Fibroblast of villous mesenchyme (primary cell): ENCODE measurements at regions not wholly inside any gene's neighbourhood (a gene's known extent, or its start where the extent isn't known, plus 50 kb on each side); places are given as distances from the start of the nearest gene placed in this dataset.

Source experiments
- DNase-seq: peaks from one replicate; pipeline ENCODE4 v3.0.0-alpha.2; 2010; ENCODE audit warnings: low read depth
- H3K4me3 ChIP-seq: 2 replicates; pipeline ENCODE4 v1.5.1; 2011; ENCODE audit warnings: low read depth, mild to moderate bottlenecking, low read length
- CTCF ChIP-seq: IDR thresholded peaks from 2 replicates; pipeline ENCODE4 v1.5.1; 2012; ENCODE audit warnings: low read depth, mild to moderate bottlenecking, low read length; ENCODE audit not compliant: insufficient read depth

DNA sequence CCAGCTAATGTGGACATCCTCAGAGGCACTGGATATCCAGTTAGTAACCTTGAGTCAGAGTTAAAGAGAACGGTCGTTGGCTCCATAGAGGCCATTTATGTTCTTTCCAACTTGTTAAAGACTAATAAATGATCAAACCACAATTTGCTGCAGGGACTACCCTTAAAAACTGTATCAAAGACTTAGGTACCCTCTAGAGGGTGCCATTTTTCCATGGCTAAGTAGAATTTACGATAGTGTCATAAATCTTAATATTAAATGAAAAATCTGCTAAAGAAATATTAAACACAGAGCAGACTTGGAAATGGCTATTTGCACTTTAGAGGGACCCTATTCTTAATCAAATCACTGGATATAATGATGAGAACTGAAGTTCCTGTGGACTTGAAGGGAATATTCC, 685.2 kb upstream of the CHORDC1 start:
- no peak overlapping the region for H3K4me3 ChIP-seq
- no peak for DNase-seq
- no peak for TF ChIP-seq CTCF

- no peak overlapping the region for H3K4me3 ChIP-seq
- TF ChIP-seq CTCF: no peak
- no peak for DNase-seq
Measured at GRCh38 chr11:90895850-90896249, 673.0 kb upstream of the CHORDC1 start.

DNA sequence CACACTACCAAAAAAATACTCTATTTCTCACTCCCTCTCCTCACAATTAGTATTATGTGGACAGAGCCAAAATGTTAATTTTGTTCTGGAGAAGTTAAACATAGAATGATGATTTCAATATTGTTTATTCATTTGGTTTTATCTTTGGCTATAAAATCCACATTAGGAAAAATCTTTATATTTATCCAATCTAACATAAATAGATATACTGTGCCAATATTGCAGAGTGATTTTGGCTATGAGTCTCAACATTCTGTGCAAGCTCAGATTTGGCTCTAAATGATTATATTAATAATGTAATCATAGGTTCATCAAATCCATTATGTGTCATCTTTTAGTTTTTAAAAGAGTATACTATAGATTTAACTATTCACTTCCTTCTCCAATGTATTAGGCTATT, 667.5 kb upstream of the CHORDC1 start:
- TF ChIP-seq CTCF: no peak
- no peak for DNase-seq
- no peak overlapping the region for H3K4me3 ChIP-seq

DNA sequence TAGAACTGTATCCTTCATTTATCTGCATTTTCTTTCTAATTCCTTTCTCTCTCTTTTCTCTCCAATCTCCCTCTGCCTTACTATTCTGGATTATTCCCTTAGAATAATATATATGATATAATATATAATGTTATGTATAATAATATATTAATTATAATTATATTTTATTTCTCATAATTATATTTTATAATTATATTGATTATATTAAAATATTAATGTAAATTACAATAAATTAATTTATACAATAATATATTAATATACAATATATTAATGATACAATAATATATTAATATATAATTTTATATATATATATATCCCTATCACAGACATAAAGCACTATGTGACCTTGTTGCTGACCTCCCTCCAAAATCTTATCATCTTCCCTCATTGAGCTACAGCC, 661.3 kb upstream of the CHORDC1 start:
- H3K4me3 ChIP-seq: no peak overlapping the region
- no peak for DNase-seq
- TF ChIP-seq CTCF: no peak

GRCh38 chr11:90874986-90875385, 652.1 kb upstream of the CHORDC1 start:
- DNase-seq: no peak
- no peak overlapping the region for H3K4me3 ChIP-seq
- TF ChIP-seq CTCF: no peak

DNA sequence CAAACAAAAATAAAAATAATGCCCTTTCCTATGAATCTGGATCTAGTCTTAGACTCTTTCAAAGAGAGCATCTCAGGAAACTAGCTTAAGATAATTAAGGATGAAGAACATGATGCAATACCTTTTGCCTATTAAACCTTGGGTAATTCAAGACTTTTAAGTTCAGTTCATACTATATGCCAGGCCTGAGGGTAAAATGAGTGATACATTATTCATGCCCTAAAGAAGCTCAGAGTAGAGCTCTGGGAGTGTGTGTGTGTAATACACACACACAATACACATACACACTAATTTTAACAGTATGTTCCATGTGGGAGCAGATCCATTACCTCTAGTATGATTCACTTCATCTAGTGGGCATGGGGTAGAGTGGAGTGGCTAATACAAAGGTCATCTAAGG, 651.4 kb upstream of the CHORDC1 start:
- no peak for DNase-seq
- no peak overlapping the region for H3K4me3 ChIP-seq
- no peak for TF ChIP-seq CTCF

DNA sequence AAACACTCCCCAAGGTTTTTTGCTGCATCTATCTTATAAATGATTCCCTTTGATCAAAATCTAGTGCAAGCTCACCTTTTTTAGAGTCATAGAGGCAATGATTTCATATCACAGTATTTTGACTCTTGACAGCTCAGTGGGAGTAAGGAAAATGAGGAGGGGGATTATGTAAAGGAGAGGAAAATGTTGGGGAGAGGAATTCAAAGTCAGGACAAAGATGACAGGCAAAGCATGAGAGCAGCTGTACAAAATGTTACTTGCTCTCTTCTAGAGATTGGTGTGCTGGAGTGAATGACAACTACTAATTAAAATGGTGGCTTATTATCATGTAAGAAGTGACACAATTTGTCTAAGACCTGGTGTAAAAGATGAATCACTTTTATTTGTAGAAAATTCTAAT, 644.6 kb upstream of the CHORDC1 start:
- no peak for TF ChIP-seq CTCF
- no peak for DNase-seq
- no peak overlapping the region for H3K4me3 ChIP-seq
